GM23338 (cell line): ENCODE measurements at regions not wholly inside any gene's neighbourhood (a gene's known extent, or its start where the extent isn't known, plus 50 kb on each side); places are given as distances from the start of the nearest gene placed in this dataset.

Experiments used
- ATAC-seq: fragments of 200-7000 bp; cut with Tn5 transposase; 3 replicates; pipeline ENCODE4 v1.9.1; 2020
- DNase-seq: peaks from one replicate; pipeline ENCODE4 v3.0.0-alpha.2; 2015; ENCODE audit warnings: low spot score
- H2AFZ ChIP-seq: fragments of 200-600 bp; sonication (generic); 2 replicates; pipeline ENCODE4 v1.8.0; 2016; ENCODE audit warnings: antibody characterized with exemption, mild to moderate bottlenecking, moderate library complexity
- H3F3A ChIP-seq: fragments of 200-600 bp; sonication (generic); replicated peaks from 2 replicates; pipeline ENCODE4 v1.8.0; 2017; ENCODE audit warnings: antibody characterized with exemption, mixed run types, low read depth
- H3K27ac ChIP-seq: fragments of 200-600 bp; sonication (generic); 2 replicates; pipeline ENCODE4 v1.6.1; 2016; ENCODE audit warnings: low read depth
- H3K27me3 ChIP-seq: fragments of 200-600 bp; sonication (generic); 2 replicates; pipeline ENCODE4 v1.8.0; 2016; ENCODE audit warnings: mild to moderate bottlenecking, mixed run types, moderate library complexity; ENCODE audit not compliant: insufficient read depth
- H3K36me3 ChIP-seq: fragments of 200-600 bp; sonication (generic); 2 replicates; pipeline ENCODE4 v1.8.0; 2016; ENCODE audit warnings: mild to moderate bottlenecking; ENCODE audit not compliant: insufficient read depth
- H3K4me1 ChIP-seq: fragments of 200-600 bp; sonication (generic); 2 replicates; pipeline ENCODE4 v1.8.0; 2016; ENCODE audit warnings: mild to moderate bottlenecking, moderate library complexity; ENCODE audit not compliant: insufficient read depth
- H3K4me2 ChIP-seq: fragments of 200-600 bp; sonication (generic); 2 replicates; pipeline ENCODE4 v1.7.1; 2017; ENCODE audit warnings: mixed run types
- H3K4me3 ChIP-seq: fragments of 200-600 bp; sonication (generic); 2 replicates; pipeline ENCODE4 v1.6.1; 2016; ENCODE audit warnings: mixed run types
- H3K79me2 ChIP-seq: fragments of 200-600 bp; sonication (generic); replicated peaks from 2 replicates; pipeline ENCODE4 v1.8.0; 2017; ENCODE audit warnings: mild to moderate bottlenecking; ENCODE audit not compliant: insufficient read depth
- H3K9me2 ChIP-seq: fragments of 200-600 bp; sonication (generic); 2 replicates; pipeline ENCODE4 v1.8.0; 2017; ENCODE audit not compliant: insufficient read depth
- H4K20me1 ChIP-seq: fragments of 200-600 bp; sonication (generic); replicated peaks from 2 replicates; pipeline ENCODE4 v1.8.0; 2017; ENCODE audit warnings: mild to moderate bottlenecking; ENCODE audit not compliant: insufficient read depth
- H3K27ac Mint-ChIP-seq: 2 replicates; pipeline ENCODE4 v1.8.0; 2020; ENCODE audit warnings: inconsistent platforms, mild to moderate bottlenecking, moderate library complexity, mixed read lengths
- H3K27me3 Mint-ChIP-seq: 3 replicates; pipeline ENCODE4 v1.8.0; 2022; ENCODE audit warnings: low read depth, mild to moderate bottlenecking, moderate library complexity, mixed read lengths, inconsistent platforms; ENCODE audit not compliant: insufficient read depth, poor library complexity
- H3K36me3 Mint-ChIP-seq: 3 replicates; pipeline ENCODE4 v1.8.0; 2021; ENCODE audit warnings: low read depth, mild to moderate bottlenecking, inconsistent platforms, moderate library complexity, mixed read lengths
- H3K4me1 Mint-ChIP-seq: 3 replicates; pipeline ENCODE4 v1.8.0; 2020; ENCODE audit warnings: mild to moderate bottlenecking, inconsistent platforms, mixed read lengths
- H3K4me3 Mint-ChIP-seq: 3 replicates; pipeline ENCODE4 v1.8.0; 2021; ENCODE audit warnings: moderate library complexity, mild to moderate bottlenecking, inconsistent platforms, mixed read lengths
- H3K9me3 Mint-ChIP-seq: 3 replicates; pipeline ENCODE4 v1.8.0; 2020; ENCODE audit warnings: moderate library complexity, mild to moderate bottlenecking, inconsistent platforms, mixed read lengths
- ETS1 ChIP-seq: IDR thresholded peaks from 2 replicates; pipeline ENCODE4 v1.6.1; 2016; ENCODE audit warnings: antibody characterized with exemption
- EZH2 ChIP-seq: fragments of 200-600 bp; sonication (generic); IDR thresholded peaks from one replicate; pipeline ENCODE4 v1.8.0; 2017; ENCODE audit warnings: antibody characterized with exemption, mild to moderate bottlenecking, low read depth; ENCODE audit not compliant: unreplicated experiment
- EZH2phosphoT487 ChIP-seq: fragments of 200-600 bp; sonication (generic); IDR thresholded peaks from one replicate; pipeline ENCODE4 v1.8.1; 2018; ENCODE audit warnings: antibody characterized with exemption; ENCODE audit not compliant: unreplicated experiment
- JUNB ChIP-seq: IDR thresholded peaks from one replicate; pipeline ENCODE4 v1.6.1; 2016; ENCODE audit warnings: antibody characterized with exemption; ENCODE audit not compliant: unreplicated experiment
- NANOG ChIP-seq: IDR thresholded peaks from 2 replicates; pipeline ENCODE4 v1.6.1; 2016; ENCODE audit warnings: antibody characterized with exemption, borderline replicate concordance
- ZNF114 ChIP-seq: fragments of 250-450 bp; sonication (Bioruptor Pico); IDR thresholded peaks from 2 replicates; pipeline ENCODE4 v1.5.0; 2020; ENCODE audit warnings: mild to moderate bottlenecking, moderate library complexity
- ZNF462 ChIP-seq: fragments of 250-450 bp; sonication (Bioruptor Pico); IDR thresholded peaks from 2 replicates; pipeline ENCODE4 v1.5.0; 2020; ENCODE audit warnings: mild to moderate bottlenecking, moderate library complexity
- TF ChIP-seq, protein P1 (sequence below), 2 experiments: fragments of 200-600 bp in 1 of 2; sonication (generic) in 1 of 2; conservative IDR thresholded peaks; 2 replicates each; pipeline versions ENCODE4 v1.5.1 to v1.6.1; 2016 to 2017; ENCODE audit warnings: antibody characterized with exemption in 2 of 2, low read depth in 2 of 2, mild to moderate bottlenecking in 2 of 2, moderate library complexity in 1 of 2

DNA sequence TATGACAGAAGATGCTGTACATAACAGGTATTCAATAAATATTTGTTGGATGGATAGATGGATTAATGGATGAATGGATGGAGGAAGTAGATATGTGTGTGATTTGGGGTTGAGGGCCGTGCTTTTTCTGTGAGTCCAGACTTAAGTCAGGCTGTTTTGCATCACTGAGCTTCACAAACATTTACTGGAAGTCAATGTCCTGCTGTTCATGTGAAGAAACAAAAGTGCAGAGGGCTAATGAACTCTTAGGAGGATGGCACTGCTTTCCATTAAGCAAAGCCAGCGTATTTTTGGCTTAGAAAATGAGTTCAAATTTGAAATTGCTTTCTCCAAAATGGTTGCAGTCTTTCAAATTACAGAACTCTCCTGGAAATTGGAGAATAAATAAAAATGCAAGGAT, 260.6 kb upstream of the SASH1 start:
- no peak overlapping the region for H3K27ac ChIP-seq
- no peak for DNase-seq
- ATAC-seq = no peak

More for the DNA sequence above, 260.6 kb upstream of the SASH1 start:
- no peak overlapping the region for H3K4me3 ChIP-seq
- TF ChIP-seq, protein P1, sequence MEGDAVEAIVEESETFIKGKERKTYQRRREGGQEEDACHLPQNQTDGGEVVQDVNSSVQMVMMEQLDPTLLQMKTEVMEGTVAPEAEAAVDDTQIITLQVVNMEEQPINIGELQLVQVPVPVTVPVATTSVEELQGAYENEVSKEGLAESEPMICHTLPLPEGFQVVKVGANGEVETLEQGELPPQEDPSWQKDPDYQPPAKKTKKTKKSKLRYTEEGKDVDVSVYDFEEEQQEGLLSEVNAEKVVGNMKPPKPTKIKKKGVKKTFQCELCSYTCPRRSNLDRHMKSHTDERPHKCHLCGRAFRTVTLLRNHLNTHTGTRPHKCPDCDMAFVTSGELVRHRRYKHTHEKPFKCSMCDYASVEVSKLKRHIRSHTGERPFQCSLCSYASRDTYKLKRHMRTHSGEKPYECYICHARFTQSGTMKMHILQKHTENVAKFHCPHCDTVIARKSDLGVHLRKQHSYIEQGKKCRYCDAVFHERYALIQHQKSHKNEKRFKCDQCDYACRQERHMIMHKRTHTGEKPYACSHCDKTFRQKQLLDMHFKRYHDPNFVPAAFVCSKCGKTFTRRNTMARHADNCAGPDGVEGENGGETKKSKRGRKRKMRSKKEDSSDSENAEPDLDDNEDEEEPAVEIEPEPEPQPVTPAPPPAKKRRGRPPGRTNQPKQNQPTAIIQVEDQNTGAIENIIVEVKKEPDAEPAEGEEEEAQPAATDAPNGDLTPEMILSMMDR (conservative IDR thresholded peaks at IDR 0.05; ENCODE audit: low read depth in 2 of 2) = no peak
- no peak for TF ChIP-seq ETS1
- no peak for TF ChIP-seq ZNF114 (CRISPR knock-in tag)
- no peak for TF ChIP-seq NANOG
- no peak for TF ChIP-seq EZH2phosphoT487
- TF ChIP-seq ZNF462 (CRISPR knock-in tag) = no peak
- no peak for TF ChIP-seq EZH2
- no peak for TF ChIP-seq JUNB
- Mint-ChIP-seq H3K36me3 (no peaks in the 10 kb centered on the region), H3K27me3 (no peaks in the 10 kb centered on the region), H3K9me3 (no peaks in the 10 kb centered on the region), H3K27ac (no peak overlapping the region), H3K4me1 (peaks cover 4% of the 10 kb centered on the region; the same call in 2 of the 3 replicates), H3K4me3 (no peak overlapping the region)
- H3F3A ChIP-seq = no peaks in the 10 kb centered on the region
- no peaks in the 10 kb centered on the region for H3K27me3 ChIP-seq
- no peaks in the 10 kb centered on the region for H4K20me1 ChIP-seq
- H3K79me2 ChIP-seq = no peaks in the 10 kb centered on the region
- H3K4me1 ChIP-seq = no peaks in the 10 kb centered on the region
- no peaks in the 10 kb centered on the region for H3K36me3 ChIP-seq
- H2AFZ ChIP-seq = no peak overlapping the region
- no peaks in the 10 kb centered on the region; the same call in 1 of the 2 replicates for H3K9me2 ChIP-seq
- no peak overlapping the region for H3K4me2 ChIP-seq
